ENCODE measurements at regions not wholly inside any gene's neighbourhood (a gene's known extent, or its start where the extent isn't known, plus 50 kb on each side); places are given as distances from the start of the nearest gene placed in this dataset.

GRCh38 chr5:124481419-124481818, 265.0 kb downstream of the ZNF608 start:
- Histone ChIP-seq H3K27ac (ENCODE audit: insufficient read depth, low read depth, low read length) (no peak overlapping the region), H2AFZ (ENCODE audit: low read depth, low read length) (no peak overlapping the region), H3K9me3 (replicated peaks; ENCODE audit: control insufficient read depth, insufficient read depth, low read length) (no peaks in the 10 kb centered on the region), H3K36me3 (ENCODE audit: control insufficient read depth in 2 of 2, extremely low read depth in 1 of 2, insufficient read depth in 2 of 2, low read length in 2 of 2) (no peaks in the 10 kb centered on the region), H3K4me3 (replicated peaks in 1 of 3; ENCODE audit: insufficient read depth in 1 of 3, low read depth in 1 of 3, low read length in 3 of 3) (no peak overlapping the region), H3K79me2 (ENCODE audit: control insufficient read depth, insufficient read depth, low read length) (no peaks in the 10 kb centered on the region), H3K9me1 (replicated peaks; ENCODE audit: control insufficient read depth, extremely low read depth, insufficient read depth, low read length) (no peaks in the 10 kb centered on the region), H3K9ac (replicated peaks; ENCODE audit: extremely low read depth, insufficient read depth, low read length) (no peak overlapping the region), H4K20me1 (replicated peaks; ENCODE audit: control insufficient read depth, extremely low read depth, insufficient read depth, low read length) (no peaks in the 10 kb centered on the region), H3K27me3 (ENCODE audit: control insufficient read depth in 2 of 2, insufficient read depth in 2 of 2, low read length in 2 of 2) (no peaks in the 10 kb centered on the region), H3K4me2 (ENCODE audit: insufficient read depth, low read length) (no peak overlapping the region), H3K4me1 (ENCODE audit: control insufficient read depth, extremely low read depth, insufficient read depth, low read length) (no peaks in the 10 kb centered on the region)
- POLR2A ChIA-PET, result no interaction called here
- no peak for DNase-seq (ENCODE audit: low read depth, low spot score)
- dilution Hi-C loops (cut with MboI; ENCODE audit: extremely low pct_ligation_motif_present, low sequenced_read_pairs) (no loop called here), intact Hi-C loops (cut with micrococcal nuclease) (no loop called here)
- no peak for FAIRE-seq
- TF ChIP-seq GATA2 (IDR thresholded peaks at IDR 0.05; ENCODE audit: insufficient read depth, insufficient read length, low read depth, low read length) (no peak), CTCF (IDR thresholded peaks at IDR 0.05; ENCODE audit: extremely low read depth in 1 of 2, insufficient read depth in 1 of 2, low read depth in 1 of 2, low read length in 2 of 2) (no peak), MAX (IDR thresholded peaks at IDR 0.05; ENCODE audit: insufficient read depth, insufficient read length) (no peak), JUN (IDR thresholded peaks at IDR 0.05; ENCODE audit: borderline replicate concordance, insufficient read depth, insufficient read length, low read depth) (no peak), FOS (IDR thresholded peaks at IDR 0.05; ENCODE audit: borderline replicate concordance, insufficient read depth, low read length) (no peak), MYC (IDR thresholded peaks at IDR 0.05; ENCODE audit: low read depth, low read length) (no peak), POLR2A (IDR thresholded peaks at IDR 0.05; ENCODE audit: low read depth, low read length) (no peak), EZH2 (IDR thresholded peaks at IDR 0.05; ENCODE audit: borderline replicate concordance, low read depth, low read length, severe bottlenecking) (no peak), POLR2AphosphoS5 (IDR thresholded peaks at IDR 0.05; ENCODE audit: insufficient read depth, low read depth, low read length) (no peak)
- no TSS peak for BruUV-seq (replicated peaks)
- CTCF ChIA-PET, result no interaction called here

Data from endothelial cell of umbilical vein (primary cell).